OCI-LY7 (cell line): ENCODE measurements at regions not wholly inside any gene's neighbourhood (a gene's known extent, or its start where the extent isn't known, plus 50 kb on each side); places are given as distances from the start of the nearest gene placed in this dataset.

Source experiments
- BruUV-seq: library from RNA; stranded (reverse); fragments of 400-500 nt; replicated peaks from 2 replicates; lab custom pipeline; 2021; lab: Mats Ljungman, UMichigan
- CTCF ChIA-PET: fragments of 300-600 bp; sonication (Branson Sonifier 250); formaldehyde crosslinking; loops from one replicate; lab custom pipeline; 2022; ENCODE audit warnings: antibody characterized with exemption; ENCODE audit not compliant: unreplicated experiment; lab: Charles Lee
- POLR2A ChIA-PET: fragments of 300-600 bp; sonication (Branson Sonifier 250); formaldehyde crosslinking; loops from one replicate; lab custom pipeline; 2022; ENCODE audit warnings: antibody characterized with exemption; lab: Charles Lee
- DNase-seq: peaks from one replicate; pipeline ENCODE4 v3.0.0-alpha.2; 2015; ENCODE audit warnings: low spot score
- H2AFZ ChIP-seq: fragments of 200-600 bp; sonication (generic), shearing (Covaris generic); 2 replicates; pipeline ENCODE4 v1.6.1; 2014; ENCODE audit warnings: mild to moderate bottlenecking, antibody characterized with exemption, low read length, moderate library complexity
- H3K27ac ChIP-seq: fragments of 200-600 bp; sonication (generic); 2 replicates; pipeline ENCODE4 v1.5.1; 2014; ENCODE audit warnings: mixed run types, low read depth, mild to moderate bottlenecking, moderate library complexity, low read length, inconsistent platforms; ENCODE audit not compliant: poor library complexity, severe bottlenecking
- H3K36me3 ChIP-seq: fragments of 200-600 bp; sonication (generic); 2 replicates; pipeline ENCODE4 v1.6.1; 2014; ENCODE audit warnings: mild to moderate bottlenecking, antibody characterized with exemption, low read length, moderate library complexity, mixed read lengths; ENCODE audit not compliant: insufficient read depth
- H3K4me1 ChIP-seq: fragments of 200-600 bp; sonication (generic); 2 replicates; pipeline ENCODE4 v1.5.1; 2014; ENCODE audit warnings: mild to moderate bottlenecking, low read length; ENCODE audit not compliant: insufficient read depth, poor library complexity, severe bottlenecking
- H3K4me2 ChIP-seq: fragments of 200-600 bp; sonication (generic); 2 replicates; pipeline ENCODE4 v1.6.1; 2014; ENCODE audit warnings: mild to moderate bottlenecking, low read length
- H3K4me3 ChIP-seq: fragments of 200-600 bp; sonication (generic); 2 replicates; pipeline ENCODE4 v1.5.1; 2014; ENCODE audit warnings: mild to moderate bottlenecking, low read depth, low read length; ENCODE audit not compliant: poor library complexity, severe bottlenecking
- H3K79me2 ChIP-seq: fragments of 200-600 bp; sonication (generic); 2 replicates; pipeline ENCODE4 v1.6.1; 2016; ENCODE audit warnings: low read depth, mild to moderate bottlenecking, low read length, moderate library complexity, mixed read lengths; ENCODE audit not compliant: insufficient read depth
- H3K9me2 ChIP-seq: fragments of 200-600 bp; sonication (generic); 2 replicates; pipeline ENCODE4 v1.6.1; 2016; ENCODE audit warnings: mild to moderate bottlenecking, low read length, mixed read lengths; ENCODE audit not compliant: insufficient read depth
- H3K9me3 ChIP-seq: fragments of 200-600 bp; sonication (generic); 2 replicates; pipeline ENCODE4 v1.6.1; 2014; ENCODE audit warnings: mild to moderate bottlenecking, mixed run types, low read length, mixed read lengths
- H4K20me1 ChIP-seq: fragments of 200-600 bp; sonication (generic); 2 replicates; pipeline ENCODE4 v1.6.1; 2014; ENCODE audit warnings: mild to moderate bottlenecking, antibody characterized with exemption, low read length, moderate library complexity, mixed read lengths; ENCODE audit not compliant: insufficient read depth
- EZH2phosphoT487 ChIP-seq: fragments of 200-600 bp; sonication (generic); IDR thresholded peaks from 2 replicates; pipeline ENCODE4 v1.6.1; 2018; ENCODE audit warnings: low read depth, borderline replicate concordance, mild to moderate bottlenecking, mixed run types, antibody characterized with exemption, low read length, moderate library complexity, mixed read lengths
- intact Hi-C: fragments of 100-400 bp; cut with micrococcal nuclease; formaldehyde crosslinking; loops from one replicate; pipeline ENCODE4 v1.10.0; 2022; ENCODE audit not compliant: unreplicated experiment
- TF ChIP-seq, protein P1 (sequence below): fragments of 200-600 bp; sonication (generic); conservative IDR thresholded peaks from 2 replicates; pipeline ENCODE4 v1.5.1; 2014; ENCODE audit warnings: mild to moderate bottlenecking, antibody characterized with exemption, low read length, moderate library complexity, mixed read lengths

DNA sequence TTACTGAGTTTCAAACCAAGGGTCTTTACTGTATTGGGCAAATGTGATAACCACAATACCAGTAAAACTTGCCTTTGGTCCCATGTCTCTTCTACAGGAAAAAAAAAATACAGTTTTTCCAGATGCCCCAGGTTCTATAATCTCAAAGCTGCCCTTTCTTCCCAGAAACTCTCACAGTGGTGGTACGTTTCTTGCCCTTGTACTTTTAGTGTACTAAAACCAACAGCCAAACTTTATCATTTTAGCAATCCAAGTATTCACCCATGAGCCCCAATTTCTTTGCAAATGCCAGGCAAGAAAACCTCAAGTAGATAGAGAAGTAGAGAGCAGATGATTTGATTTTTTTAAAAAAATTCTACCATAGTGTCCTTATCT is 157.8 kb downstream of the OR2B2 start:
- H4K20me1 ChIP-seq = no peaks in the 10 kb centered on the region
- no peak overlapping the region for H3K27ac ChIP-seq
- no peaks in the 10 kb centered on the region for H3K36me3 ChIP-seq
- peak overlapping the region; percentile 77 for H3K4me3 ChIP-seq
- intact Hi-C loops = loop anchor here (5.0 kb wide), 1 partner anchor 252 kb away; no protein-coding TSS in a partner anchor
- BruUV-seq = no TSS peak
- ChIA-PET POLR2A (interaction anchor here (0.6 to 1.8 kb wide), 8 partner anchors 11 to 1123 kb away, joined by 3 to 13 read pairs (median 3); no protein-coding TSS in a partner anchor), CTCF (interaction anchor here (1.1 to 1.6 kb wide), 2 partner anchors 18 to 42 kb away, joined by 4 to 5 read pairs; no protein-coding TSS in a partner anchor)
- peaks cover 11% of the 10 kb centered on the region for H3K4me1 ChIP-seq
- no peaks in the 10 kb centered on the region for H3K9me2 ChIP-seq
- no peak for DNase-seq
- H3K4me2 ChIP-seq = peak overlapping the region; percentile 59
- no peak for TF ChIP-seq EZH2phosphoT487
- TF ChIP-seq, protein P1, sequence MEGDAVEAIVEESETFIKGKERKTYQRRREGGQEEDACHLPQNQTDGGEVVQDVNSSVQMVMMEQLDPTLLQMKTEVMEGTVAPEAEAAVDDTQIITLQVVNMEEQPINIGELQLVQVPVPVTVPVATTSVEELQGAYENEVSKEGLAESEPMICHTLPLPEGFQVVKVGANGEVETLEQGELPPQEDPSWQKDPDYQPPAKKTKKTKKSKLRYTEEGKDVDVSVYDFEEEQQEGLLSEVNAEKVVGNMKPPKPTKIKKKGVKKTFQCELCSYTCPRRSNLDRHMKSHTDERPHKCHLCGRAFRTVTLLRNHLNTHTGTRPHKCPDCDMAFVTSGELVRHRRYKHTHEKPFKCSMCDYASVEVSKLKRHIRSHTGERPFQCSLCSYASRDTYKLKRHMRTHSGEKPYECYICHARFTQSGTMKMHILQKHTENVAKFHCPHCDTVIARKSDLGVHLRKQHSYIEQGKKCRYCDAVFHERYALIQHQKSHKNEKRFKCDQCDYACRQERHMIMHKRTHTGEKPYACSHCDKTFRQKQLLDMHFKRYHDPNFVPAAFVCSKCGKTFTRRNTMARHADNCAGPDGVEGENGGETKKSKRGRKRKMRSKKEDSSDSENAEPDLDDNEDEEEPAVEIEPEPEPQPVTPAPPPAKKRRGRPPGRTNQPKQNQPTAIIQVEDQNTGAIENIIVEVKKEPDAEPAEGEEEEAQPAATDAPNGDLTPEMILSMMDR = no peak
- H3K79me2 ChIP-seq = no peaks in the 10 kb centered on the region
- H3K9me3 ChIP-seq = no peaks in the 10 kb centered on the region
- H2AFZ ChIP-seq = peak overlapping the region; percentile 22; the same call in 1 of the 2 replicates

DNA sequence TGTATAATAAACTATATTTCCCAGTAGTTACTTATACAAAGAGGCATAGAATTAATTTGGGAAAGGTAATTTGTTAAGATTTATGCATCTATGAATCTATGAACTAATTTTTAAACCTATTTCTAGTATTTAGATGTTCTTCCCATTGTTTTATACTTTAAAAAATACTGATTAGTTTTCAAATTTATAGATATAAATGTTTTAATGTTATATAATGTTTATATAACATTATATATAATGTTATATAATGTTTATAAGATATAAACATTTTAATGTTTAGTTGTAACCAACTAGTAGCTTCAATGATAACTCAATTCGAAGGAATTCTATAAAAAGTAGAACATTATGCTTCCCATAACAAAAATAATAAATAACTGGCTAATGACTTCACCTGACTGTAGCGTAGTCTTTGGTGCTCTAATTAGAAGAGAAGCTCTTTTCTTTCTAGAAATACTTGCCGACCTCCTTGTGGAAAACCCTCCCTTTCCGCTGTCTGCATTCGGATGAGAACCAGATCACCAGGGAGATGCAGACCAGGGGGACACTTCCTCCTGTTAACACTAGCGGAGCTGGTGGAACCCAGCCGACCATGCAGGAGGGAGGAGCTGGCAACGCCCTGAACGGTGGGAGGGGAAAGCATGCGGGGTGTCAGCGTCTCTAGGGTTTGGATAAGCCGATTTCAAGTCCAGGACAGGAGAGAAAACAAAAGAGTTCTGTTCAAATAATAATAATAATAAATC is 158.4 kb downstream of the OR2B2 start:
- H3K79me2 ChIP-seq = no peaks in the 10 kb centered on the region
- H4K20me1 ChIP-seq = no peaks in the 10 kb centered on the region
- no peak for TF ChIP-seq EZH2phosphoT487
- TF ChIP-seq, protein P1 = 0 out of 2 replicates have a peak, but pooled peaks have one; percentile 27
- no peaks in the 10 kb centered on the region for H3K9me3 ChIP-seq
- no peak overlapping the region for H3K27ac ChIP-seq
- H2AFZ ChIP-seq = peak overlapping the region; percentile 22
- H3K9me2 ChIP-seq = no peaks in the 10 kb centered on the region
- peaks cover 11% of the 10 kb centered on the region for H3K4me1 ChIP-seq
- H3K36me3 ChIP-seq = no peaks in the 10 kb centered on the region
- peak overlapping the region; percentile 77 for H3K4me3 ChIP-seq
- no TSS peak for BruUV-seq
- H3K4me2 ChIP-seq = peak overlapping the region; percentile 59
- ChIA-PET POLR2A (interaction anchor here (0.6 to 1.8 kb wide), 7 partner anchors 12 to 619 kb away, joined by 3 to 13 read pairs (median 4); no protein-coding TSS in a partner anchor), CTCF (interaction anchor here (1.1 to 1.6 kb wide), 2 partner anchors 19 to 42 kb away, joined by 4 to 5 read pairs; no protein-coding TSS in a partner anchor)
- intact Hi-C loops = loop anchor here (1.0 to 5.0 kb wide), 6 partner anchors 59 to 577 kb away; no protein-coding TSS in a partner anchor
- DNase-seq = peak; percentile 87
